PC-3 (cell line): ENCODE measurements at regions not wholly inside any gene's neighbourhood (a gene's known extent, or its start where the extent isn't known, plus 50 kb on each side); places are given as distances from the start of the nearest gene placed in this dataset.

Experiments
- EZH2phosphoT487 ChIP-seq: fragments of 300-600 bp; sonication (generic); IDR thresholded peaks from 2 replicates; pipeline ENCODE4 v1.6.1; 2018; ENCODE audit warnings: mild to moderate bottlenecking, antibody characterized with exemption, low read length, borderline replicate concordance
- TF ChIP-seq, protein P1 (sequence below): fragments of 300-600 bp; sonication (generic); conservative IDR thresholded peaks from 2 replicates; pipeline ENCODE4 v1.5.1; 2017; ENCODE audit warnings: antibody characterized with exemption, low read depth, mild to moderate bottlenecking, low read length

DNA sequence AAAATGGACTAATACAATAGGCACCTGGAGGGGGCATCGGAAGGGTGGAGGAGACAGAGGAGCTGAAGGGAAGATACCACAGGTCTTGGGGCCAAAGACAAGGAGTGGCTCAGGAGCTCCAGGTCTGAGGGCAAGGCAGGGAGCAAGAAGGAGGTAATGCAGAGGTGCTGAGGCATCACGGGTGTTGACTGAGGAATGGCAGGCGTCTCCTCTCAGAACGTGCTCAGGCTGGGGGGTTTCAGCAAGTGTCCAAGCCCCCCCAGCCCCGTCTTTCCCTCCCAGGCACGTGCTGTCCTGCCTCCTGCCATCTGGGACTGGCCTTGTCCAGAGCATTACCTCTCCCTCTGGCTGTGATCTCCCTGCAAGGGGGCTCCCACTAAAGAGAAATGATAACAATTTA lies 265.4 kb downstream of the DCDC2C start:
- TF ChIP-seq, protein P1, sequence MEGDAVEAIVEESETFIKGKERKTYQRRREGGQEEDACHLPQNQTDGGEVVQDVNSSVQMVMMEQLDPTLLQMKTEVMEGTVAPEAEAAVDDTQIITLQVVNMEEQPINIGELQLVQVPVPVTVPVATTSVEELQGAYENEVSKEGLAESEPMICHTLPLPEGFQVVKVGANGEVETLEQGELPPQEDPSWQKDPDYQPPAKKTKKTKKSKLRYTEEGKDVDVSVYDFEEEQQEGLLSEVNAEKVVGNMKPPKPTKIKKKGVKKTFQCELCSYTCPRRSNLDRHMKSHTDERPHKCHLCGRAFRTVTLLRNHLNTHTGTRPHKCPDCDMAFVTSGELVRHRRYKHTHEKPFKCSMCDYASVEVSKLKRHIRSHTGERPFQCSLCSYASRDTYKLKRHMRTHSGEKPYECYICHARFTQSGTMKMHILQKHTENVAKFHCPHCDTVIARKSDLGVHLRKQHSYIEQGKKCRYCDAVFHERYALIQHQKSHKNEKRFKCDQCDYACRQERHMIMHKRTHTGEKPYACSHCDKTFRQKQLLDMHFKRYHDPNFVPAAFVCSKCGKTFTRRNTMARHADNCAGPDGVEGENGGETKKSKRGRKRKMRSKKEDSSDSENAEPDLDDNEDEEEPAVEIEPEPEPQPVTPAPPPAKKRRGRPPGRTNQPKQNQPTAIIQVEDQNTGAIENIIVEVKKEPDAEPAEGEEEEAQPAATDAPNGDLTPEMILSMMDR, result no peak
- no peak for TF ChIP-seq EZH2phosphoT487
